GM23338 (cell line): ENCODE measurements at regions not wholly inside any gene's neighbourhood (a gene's known extent, or its start where the extent isn't known, plus 50 kb on each side); places are given as distances from the start of the nearest gene placed in this dataset.

Experiments used
- EZH2 ChIP-seq: fragments of 200-600 bp; sonication (generic); IDR thresholded peaks from one replicate; pipeline ENCODE4 v1.8.0; 2017; ENCODE audit warnings: antibody characterized with exemption, mild to moderate bottlenecking, low read depth; ENCODE audit not compliant: unreplicated experiment
- POLR2AphosphoS5 ChIP-seq: IDR thresholded peaks from 2 replicates; pipeline ENCODE4 v1.6.1; 2016; ENCODE audit warnings: antibody characterized with exemption, low read depth

DNA sequence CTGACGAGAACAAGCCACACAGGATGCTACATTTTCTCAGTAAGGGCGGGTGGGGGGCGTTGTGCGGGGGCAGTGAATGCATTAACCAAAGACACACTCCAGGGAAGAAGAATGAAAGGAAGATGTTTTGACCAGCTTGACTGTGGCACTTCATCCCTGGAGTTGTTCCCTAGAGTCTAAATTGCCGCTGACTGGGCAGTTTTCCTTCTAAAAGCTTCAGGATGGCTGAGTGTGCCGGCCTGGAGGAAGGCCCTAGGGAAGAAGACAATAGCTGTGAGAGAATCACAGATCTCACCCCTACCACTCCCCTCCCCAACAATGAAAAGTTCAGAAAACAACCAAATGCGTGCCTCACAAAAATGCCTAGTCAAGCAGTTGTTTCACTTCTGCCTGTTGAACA, 67.2 kb downstream of the NKX2-1 start:
- no peak for TF ChIP-seq EZH2
- TF ChIP-seq POLR2AphosphoS5 = no peak
